ENCODE measurements at regions not wholly inside any gene's neighbourhood (a gene's known extent, or its start where the extent isn't known, plus 50 kb on each side); places are given as distances from the start of the nearest gene placed in this dataset.

DNA sequence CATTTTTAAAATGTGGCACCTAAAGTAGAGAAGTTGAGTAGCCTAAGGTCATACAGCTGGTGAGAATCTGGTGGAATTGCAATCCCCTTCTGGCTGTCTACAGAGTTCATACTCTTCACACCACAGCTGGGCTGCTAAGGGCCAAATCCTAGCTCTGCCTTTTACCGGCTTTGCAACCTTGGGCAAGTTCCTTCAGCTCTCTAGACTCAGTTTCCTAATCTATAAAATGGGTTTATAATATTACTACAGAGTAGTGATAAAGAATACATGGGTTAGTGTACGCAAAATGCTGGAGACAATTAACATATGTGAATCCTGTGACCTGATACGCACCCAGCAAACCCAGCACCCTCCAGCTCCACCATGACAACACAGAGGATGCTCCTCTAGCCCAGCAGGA is 298.2 kb upstream of the MAF start:
- TF ChIP-seq CTCF (conservative IDR thresholded peaks at IDR 0.05 in 1 of 2, IDR thresholded peaks at IDR 0.05 in 1 of 2; ENCODE audit: extremely low read depth in 1 of 2, insufficient read depth in 1 of 2, low read depth in 1 of 2, low read length in 2 of 2) (no peak), EZH2 (IDR thresholded peaks at IDR 0.05; ENCODE audit: borderline replicate concordance, low read length) (no peak)
